Neural progenitor cell (in vitro differentiated cells): ENCODE measurements at regions not wholly inside any gene's neighbourhood (a gene's known extent, or its start where the extent isn't known, plus 50 kb on each side); places are given as distances from the start of the nearest gene placed in this dataset.
"Not testable (repeated sequence)": the region's sequence is repeated elsewhere in the genome, so short reads cannot be mapped to it uniquely, and the experiment has no call there.

ENCODE experiments used
- DNase-seq: peaks from one replicate; pipeline ENCODE4 v3.0.0-alpha.2; 2016; ENCODE audit warnings: low spot score
- H2AFZ ChIP-seq: fragments of 200-600 bp; sonication (generic); replicated peaks from 2 replicates; pipeline ENCODE4 v1.6.1; 2016; ENCODE audit warnings: antibody characterized with exemption
- H3F3A ChIP-seq: fragments of 200-600 bp; sonication (generic); 2 replicates; pipeline ENCODE4 v1.6.1; 2016; ENCODE audit warnings: antibody characterized with exemption, low read depth
- H3K27ac ChIP-seq: fragments of 200-600 bp; sonication (generic); 2 replicates; pipeline ENCODE4 v1.5.1; 2016; ENCODE audit warnings: mild to moderate bottlenecking
- H3K27me3 ChIP-seq: fragments of 200-600 bp; sonication (generic); 2 replicates; pipeline ENCODE4 v1.6.1; 2016; ENCODE audit warnings: mild to moderate bottlenecking, moderate library complexity
- H3K36me3 ChIP-seq: fragments of 200-600 bp; sonication (generic); 2 replicates; pipeline ENCODE4 v1.5.1; 2016
- H3K4me1 ChIP-seq: fragments of 200-600 bp; sonication (generic); 2 replicates; pipeline ENCODE4 v1.6.1; 2016; ENCODE audit warnings: mixed run types
- H3K4me2 ChIP-seq: fragments of 200-600 bp; sonication (generic); 2 replicates; pipeline ENCODE4 v1.6.1; 2016
- H3K4me3 ChIP-seq: fragments of 200-600 bp; sonication (generic); 2 replicates; pipeline ENCODE4 v1.5.1; 2016
- H3K79me2 ChIP-seq: fragments of 200-600 bp; sonication (generic); 2 replicates; pipeline ENCODE4 v1.6.1; 2016; ENCODE audit warnings: low read depth
- H3K9ac ChIP-seq: fragments of 200-600 bp; sonication (generic); 2 replicates; pipeline ENCODE4 v1.6.1; 2016
- H3K9me3 ChIP-seq: fragments of 200-600 bp; sonication (generic); 2 replicates; pipeline ENCODE4 v1.5.1; 2016; ENCODE audit warnings: low read depth
- H4K20me1 ChIP-seq: fragments of 200-600 bp; sonication (generic); 2 replicates; pipeline ENCODE4 v1.6.1; 2016; ENCODE audit warnings: low read depth
- H3K27ac Mint-ChIP-seq: 3 replicates; pipeline ENCODE4 v1.8.0; 2021; ENCODE audit warnings: mixed read lengths
- H3K27me3 Mint-ChIP-seq: 2 replicates; pipeline ENCODE4 v1.8.0; 2022; ENCODE audit warnings: low read depth, mild to moderate bottlenecking, inconsistent platforms, moderate library complexity, mixed read lengths; ENCODE audit not compliant: insufficient read depth
- H3K36me3 Mint-ChIP-seq: 3 replicates; pipeline ENCODE4 v1.8.0; 2021; ENCODE audit warnings: mixed read lengths
- H3K4me1 Mint-ChIP-seq: 3 replicates; pipeline ENCODE4 v1.8.0; 2021; ENCODE audit warnings: mixed read lengths
- H3K4me3 Mint-ChIP-seq: 3 replicates; pipeline ENCODE4 v1.8.0; 2021; ENCODE audit warnings: mild to moderate bottlenecking, moderate library complexity, mixed read lengths
- H3K9me3 Mint-ChIP-seq: 3 replicates; pipeline ENCODE4 v1.8.0; 2020; ENCODE audit warnings: mixed read lengths
- CTCF ChIP-seq: fragments of 200-600 bp; sonication (generic); IDR thresholded peaks from 2 replicates; pipeline ENCODE4 v1.5.1; 2017; ENCODE audit warnings: antibody characterized with exemption, mild to moderate bottlenecking
- EZH2 ChIP-seq: fragments of 200-600 bp; sonication (generic); IDR thresholded peaks from 2 replicates; pipeline ENCODE4 v1.6.1; 2017; ENCODE audit warnings: antibody characterized with exemption, mild to moderate bottlenecking, moderate library complexity
- EZH2phosphoT487 ChIP-seq: fragments of 200-600 bp; sonication (generic); IDR thresholded peaks from 2 replicates; pipeline ENCODE4 v1.6.1; 2017; ENCODE audit warnings: antibody characterized with exemption

- H3K27ac Mint-ChIP-seq, result no peak overlapping the region
Observed at GRCh38 chr2:134035605-134036370, 218.1 kb upstream of the MGAT5 start.

GRCh38 chr2:134039912-134040581 lies 213.8 kb upstream of the MGAT5 start:
- H4K20me1 ChIP-seq, result no peaks in the 10 kb centered on the region
- H3K36me3 ChIP-seq, result no peaks in the 10 kb centered on the region
- no peak overlapping the region for H3K27ac Mint-ChIP-seq
- no peak overlapping the region for H3K4me3 Mint-ChIP-seq
- H3K4me3 ChIP-seq, result no peak overlapping the region
- peaks cover 7% of the 10 kb centered on the region for H3K9me3 Mint-ChIP-seq
- no peak overlapping the region for H2AFZ ChIP-seq
- DNase-seq, result no peak
- no peaks in the 10 kb centered on the region for H3K79me2 ChIP-seq
- H3K4me1 Mint-ChIP-seq, result no peaks in the 10 kb centered on the region
- H3K27me3 Mint-ChIP-seq, result peaks cover 2% of the 10 kb centered on the region
- no peaks in the 10 kb centered on the region for H3K36me3 Mint-ChIP-seq
- no peak overlapping the region for H3K9ac ChIP-seq
- no peaks in the 10 kb centered on the region for H3F3A ChIP-seq
- H3K27me3 ChIP-seq, result no peaks in the 10 kb centered on the region
- no peak overlapping the region for H3K27ac ChIP-seq
- TF ChIP-seq EZH2phosphoT487 (no peak), EZH2 (no peak), CTCF (no peak)
- H3K4me1 ChIP-seq, result no peaks in the 10 kb centered on the region
- no peak overlapping the region for H3K4me2 ChIP-seq
- no peaks in the 10 kb centered on the region for H3K9me3 ChIP-seq

More at GRCh38 chr2:134035605-134036370, 218.1 kb upstream of the MGAT5 start:
- Mint-ChIP-seq H3K36me3 (no peaks in the 10 kb centered on the region), H3K9me3 (peaks cover 5% of the 10 kb centered on the region), H3K4me3 (no peak overlapping the region), H3K4me1 (peaks cover 3% of the 10 kb centered on the region), H3K27me3 (peaks cover 4% of the 10 kb centered on the region)
- Histone ChIP-seq H3K4me1 (no peaks in the 10 kb centered on the region), H3K36me3 (no peaks in the 10 kb centered on the region), H3K9ac (no peak overlapping the region), H3K9me3 (no peaks in the 10 kb centered on the region), H3F3A (no peaks in the 10 kb centered on the region), H4K20me1 (no peaks in the 10 kb centered on the region), H3K4me3 (no peak overlapping the region), H3K27ac (no peak overlapping the region), H3K27me3 (no peaks in the 10 kb centered on the region), H3K79me2 (no peaks in the 10 kb centered on the region), H2AFZ (no peak overlapping the region), H3K4me2 (no peak overlapping the region)
- no peak for DNase-seq
- TF ChIP-seq EZH2phosphoT487 (no peak), CTCF (no peak), EZH2 (no peak)

DNA sequence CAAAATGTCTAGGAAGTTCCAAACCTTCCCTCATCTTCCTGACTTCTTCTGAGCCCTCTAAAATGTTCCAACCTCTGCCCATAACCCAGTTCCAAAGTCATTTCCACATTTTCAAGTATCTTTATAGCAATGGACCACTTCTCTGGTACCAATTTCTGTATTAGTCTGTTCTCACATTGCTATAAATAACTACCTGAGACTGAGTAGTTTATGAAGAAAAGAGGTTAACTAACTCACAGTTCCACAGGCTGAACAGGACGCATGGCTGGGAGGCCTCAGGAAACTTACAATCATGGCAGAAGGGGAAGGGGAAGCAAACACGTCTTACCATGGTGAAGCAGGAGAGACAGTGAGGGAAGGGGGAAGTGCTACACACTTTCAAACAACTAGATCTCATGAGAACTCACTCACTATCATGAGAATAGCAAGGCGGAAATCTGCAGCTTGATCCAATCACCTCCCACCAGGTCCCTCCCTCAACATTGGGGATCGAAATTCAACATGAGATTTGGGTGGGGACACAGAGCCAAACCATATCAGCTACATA lies 213.2 kb upstream of the MGAT5 start:
- not testable (repeated sequence) for H3K79me2 ChIP-seq, H3K4me3 Mint-ChIP-seq, H3K9me3 ChIP-seq, H3K4me3 ChIP-seq, H3K36me3 ChIP-seq, H3K27me3 ChIP-seq, H3K27ac ChIP-seq, H3K4me1 ChIP-seq, H4K20me1 ChIP-seq, H3K4me1 Mint-ChIP-seq, H3K4me2 ChIP-seq, DNase-seq, H3K27ac Mint-ChIP-seq, H3K27me3 Mint-ChIP-seq, H3K9ac ChIP-seq, H2AFZ ChIP-seq, H3K36me3 Mint-ChIP-seq, H3F3A ChIP-seq
- H3K9me3 Mint-ChIP-seq, result peaks cover 12% of the 10 kb centered on the region

GRCh38 chr2:134041877-134042276 lies 212.0 kb upstream of the MGAT5 start:
- Mint-ChIP-seq H3K27me3 (peaks cover 2% of the 10 kb centered on the region), H3K4me3 (no peak overlapping the region), H3K36me3 (no peaks in the 10 kb centered on the region), H3K27ac (no peak overlapping the region), H3K9me3 (peaks cover 12% of the 10 kb centered on the region), H3K4me1 (no peaks in the 10 kb centered on the region)
- Histone ChIP-seq H3K27me3 (no peaks in the 10 kb centered on the region), H3K4me1 (no peaks in the 10 kb centered on the region), H3K27ac (no peak overlapping the region), H3K9me3 (no peaks in the 10 kb centered on the region), H3F3A (no peaks in the 10 kb centered on the region), H3K4me2 (no peak overlapping the region), H3K36me3 (no peaks in the 10 kb centered on the region), H2AFZ (no peak overlapping the region), H3K4me3 (no peak overlapping the region), H4K20me1 (no peaks in the 10 kb centered on the region), H3K9ac (no peak overlapping the region), H3K79me2 (no peaks in the 10 kb centered on the region)
- DNase-seq, result no peak
- TF ChIP-seq EZH2, result no peak
- TF ChIP-seq EZH2phosphoT487, result no peak
- no peak for TF ChIP-seq CTCF

DNA sequence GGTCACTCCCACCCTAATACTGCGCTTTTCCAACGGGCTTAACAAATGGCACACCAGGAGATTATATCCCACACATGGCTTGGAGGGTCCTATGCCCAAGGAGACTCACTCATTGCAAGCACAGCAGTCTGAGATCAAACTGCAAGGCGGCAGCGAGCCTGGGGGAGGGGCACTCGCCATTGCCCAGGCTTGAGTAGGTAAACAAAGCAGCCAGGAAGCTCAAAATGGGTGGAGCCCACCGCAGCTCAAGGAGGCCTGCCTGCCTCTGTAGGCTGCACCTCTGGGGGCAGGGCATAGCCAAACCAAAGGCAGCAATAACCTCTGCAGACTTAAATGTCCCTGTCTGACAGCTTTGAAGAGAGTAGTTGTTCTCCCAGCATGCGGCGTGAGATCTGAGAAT lies 210.8 kb upstream of the MGAT5 start:
- H3K79me2 ChIP-seq, H3K4me1 ChIP-seq, H3K36me3 ChIP-seq, H3K27me3 Mint-ChIP-seq, H3F3A ChIP-seq, H3K27ac Mint-ChIP-seq, H4K20me1 ChIP-seq, H2AFZ ChIP-seq, H3K4me1 Mint-ChIP-seq, H3K9me3 ChIP-seq, H3K9ac ChIP-seq, H3K4me2 ChIP-seq, H3K27ac ChIP-seq, H3K36me3 Mint-ChIP-seq, H3K27me3 ChIP-seq, H3K4me3 Mint-ChIP-seq, H3K4me3 ChIP-seq, DNase-seq: not testable (repeated sequence)
- peaks cover 15% of the 10 kb centered on the region for H3K9me3 Mint-ChIP-seq
